Chondrocyte (in vitro differentiated cells): ENCODE measurements at regions not wholly inside any gene's neighbourhood (a gene's known extent, or its start where the extent isn't known, plus 50 kb on each side); places are given as distances from the start of the nearest gene placed in this dataset.
"Not testable (repeated sequence)": the region's sequence is repeated elsewhere in the genome, so short reads cannot be mapped to it uniquely, and the experiment has no call there.

Experiments
- DNase-seq: peaks from one replicate; pipeline ENCODE4 v3.0.0; 2021; ENCODE audit warnings: mixed read lengths, low spot score
- H3K27ac Mint-ChIP-seq: one replicate; pipeline ENCODE4 v1.8.0; 2021; ENCODE audit warnings: mild to moderate bottlenecking, moderate library complexity, mixed read lengths; ENCODE audit not compliant: unreplicated experiment
- H3K27me3 Mint-ChIP-seq: 2 replicates; pipeline ENCODE4 v1.8.0; 2021; ENCODE audit warnings: low read depth, mixed read lengths
- H3K36me3 Mint-ChIP-seq: 2 replicates; pipeline ENCODE4 v1.8.0; 2021; ENCODE audit warnings: low read depth, mixed read lengths
- H3K4me1 Mint-ChIP-seq: 2 replicates; pipeline ENCODE4 v1.8.0; 2021; ENCODE audit warnings: low read depth, mild to moderate bottlenecking, mixed read lengths
- H3K4me3 Mint-ChIP-seq: one replicate; pipeline ENCODE4 v1.8.0; 2021; ENCODE audit warnings: mild to moderate bottlenecking, moderate library complexity, mixed read lengths; ENCODE audit not compliant: unreplicated experiment
- H3K9me3 Mint-ChIP-seq: 2 replicates; pipeline ENCODE4 v1.8.0; 2021; ENCODE audit warnings: low read depth, mixed read lengths
- CTCF ChIP-seq: fragments of 200-600 bp; sonication (generic); IDR thresholded peaks from 2 replicates; pipeline ENCODE4 v1.5.0; 2021; ENCODE audit warnings: antibody characterized with exemption, mild to moderate bottlenecking, moderate library complexity

DNA sequence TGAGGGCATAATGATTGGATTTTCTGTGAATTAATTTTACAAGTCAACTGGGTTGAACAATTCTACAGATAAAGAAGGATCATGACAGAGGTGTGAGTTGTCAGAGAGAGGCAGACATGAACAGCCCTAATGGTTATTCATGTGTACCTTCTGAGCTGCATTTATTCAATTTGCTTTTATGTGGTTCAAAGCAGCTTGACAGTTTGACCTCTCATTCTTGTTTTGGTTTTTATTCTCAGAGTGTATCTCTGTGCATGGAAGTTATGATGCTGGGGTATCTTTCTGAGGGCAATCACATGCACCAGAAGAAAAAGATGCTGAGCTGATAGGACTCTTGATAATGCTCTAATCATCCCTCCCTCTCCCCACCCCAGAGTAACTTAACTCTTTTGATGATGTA lies 169.3 kb upstream of the NPY2R start:
- H3K9me3 Mint-ChIP-seq: peaks cover 8% of the 10 kb centered on the region
- H3K27ac Mint-ChIP-seq: no peak overlapping the region
- no peaks in the 10 kb centered on the region for H3K36me3 Mint-ChIP-seq

GRCh38 chr4:155040031-155040430 lies 168.4 kb upstream of the NPY2R start:
- no peak for TF ChIP-seq CTCF
- H3K27ac Mint-ChIP-seq: no peak overlapping the region
- H3K36me3 Mint-ChIP-seq: no peaks in the 10 kb centered on the region
- no peak overlapping the region for H3K4me3 Mint-ChIP-seq
- H3K27me3 Mint-ChIP-seq: peaks cover 4% of the 10 kb centered on the region
- no peaks in the 10 kb centered on the region for H3K4me1 Mint-ChIP-seq
- no peak for DNase-seq
- peaks cover 6% of the 10 kb centered on the region for H3K9me3 Mint-ChIP-seq

More for the DNA sequence above, 169.3 kb upstream of the NPY2R start:
- peaks cover 5% of the 10 kb centered on the region for H3K27me3 Mint-ChIP-seq
- no peaks in the 10 kb centered on the region for H3K4me1 Mint-ChIP-seq
- no peak for TF ChIP-seq CTCF
- no peak for DNase-seq
- H3K4me3 Mint-ChIP-seq: no peak overlapping the region

DNA sequence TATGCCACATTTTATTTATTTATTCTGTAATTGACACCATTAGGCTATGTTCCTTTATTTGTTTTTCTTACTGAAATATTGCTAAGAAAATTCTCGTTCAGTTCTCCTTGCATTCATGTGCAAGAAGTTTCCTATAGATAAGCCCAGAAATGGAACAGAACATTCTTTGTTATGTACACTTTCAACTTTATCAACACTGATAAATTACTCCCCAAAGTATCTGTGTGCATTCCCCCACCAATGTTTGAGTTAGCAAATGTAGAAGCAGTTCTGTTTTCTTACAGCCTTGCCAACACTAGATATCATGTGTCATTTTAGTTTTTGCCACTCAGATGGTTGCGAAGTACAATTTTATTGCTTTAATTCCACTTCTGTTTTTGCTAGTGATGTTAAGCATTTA lies 166.4 kb upstream of the NPY2R start:
- no peak overlapping the region for H3K4me3 Mint-ChIP-seq
- no peak overlapping the region for H3K27ac Mint-ChIP-seq
- peaks cover 3% of the 10 kb centered on the region for H3K27me3 Mint-ChIP-seq
- H3K4me1 Mint-ChIP-seq: no peaks in the 10 kb centered on the region
- H3K36me3 Mint-ChIP-seq: no peaks in the 10 kb centered on the region
- no peak for DNase-seq
- no peak for TF ChIP-seq CTCF
- H3K9me3 Mint-ChIP-seq: no peaks in the 10 kb centered on the region

- H3K4me3 Mint-ChIP-seq, H3K4me1 Mint-ChIP-seq, H3K27ac Mint-ChIP-seq, H3K36me3 Mint-ChIP-seq, H3K9me3 Mint-ChIP-seq, H3K27me3 Mint-ChIP-seq, DNase-seq: not testable (repeated sequence)
Measured at GRCh38 chr4:155044251-155044650, 164.2 kb upstream of the NPY2R start.

DNA sequence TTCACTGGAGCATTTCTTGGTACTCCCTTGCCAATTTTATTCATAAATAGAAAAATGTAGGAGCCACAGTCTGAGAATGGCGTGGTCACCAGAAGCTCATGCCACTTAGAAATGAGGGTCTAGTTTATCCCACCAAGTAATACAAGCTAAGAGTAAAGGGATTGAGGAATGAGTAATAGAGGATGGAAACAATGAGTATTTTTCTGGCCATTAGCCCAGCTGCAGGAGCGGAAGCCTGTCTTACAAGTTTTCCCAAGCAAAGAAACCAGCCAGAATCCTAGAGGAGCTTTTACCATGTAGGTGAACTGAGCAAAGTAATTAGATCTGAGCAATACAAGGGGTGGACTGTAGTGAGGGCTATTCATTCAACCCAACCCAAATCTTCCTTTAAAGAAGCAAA lies 160.7 kb upstream of the NPY2R start:
- Mint-ChIP-seq H3K36me3 (no peaks in the 10 kb centered on the region), H3K27me3 (peaks cover 3% of the 10 kb centered on the region), H3K27ac (no peak overlapping the region), H3K4me1 (no peaks in the 10 kb centered on the region), H3K4me3 (no peak overlapping the region), H3K9me3 (peaks cover 8% of the 10 kb centered on the region)
- TF ChIP-seq CTCF: no peak
- no peak for DNase-seq

DNA sequence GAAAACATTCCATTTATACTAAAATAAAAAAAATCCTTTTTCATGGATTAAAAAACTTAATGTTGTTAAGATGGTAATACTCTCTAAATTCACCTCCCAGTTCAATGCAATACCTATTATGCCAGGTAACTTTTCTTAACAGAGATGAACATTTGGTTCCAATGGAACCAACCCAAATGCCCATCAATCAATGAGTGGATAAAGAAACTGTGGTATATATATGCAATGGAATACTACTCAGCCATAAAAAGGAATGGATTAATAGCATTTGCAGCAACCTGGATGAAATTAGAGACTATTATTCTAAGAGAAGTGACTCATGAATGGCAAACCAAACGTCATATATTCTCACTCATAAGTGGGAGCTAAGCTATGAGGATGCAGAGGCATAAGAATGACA lies 154.4 kb upstream of the NPY2R start:
- H3K27ac Mint-ChIP-seq, H3K36me3 Mint-ChIP-seq, H3K9me3 Mint-ChIP-seq, H3K27me3 Mint-ChIP-seq, H3K4me1 Mint-ChIP-seq, DNase-seq, H3K4me3 Mint-ChIP-seq: not testable (repeated sequence)
